ENCODE measurements at regions not wholly inside any gene's neighbourhood (a gene's known extent, or its start where the extent isn't known, plus 50 kb on each side); places are given as distances from the start of the nearest gene placed in this dataset.
"Not testable (repeated sequence)": the region's sequence is repeated elsewhere in the genome, so short reads cannot be mapped to it uniquely, and the experiment has no call there.

DNA sequence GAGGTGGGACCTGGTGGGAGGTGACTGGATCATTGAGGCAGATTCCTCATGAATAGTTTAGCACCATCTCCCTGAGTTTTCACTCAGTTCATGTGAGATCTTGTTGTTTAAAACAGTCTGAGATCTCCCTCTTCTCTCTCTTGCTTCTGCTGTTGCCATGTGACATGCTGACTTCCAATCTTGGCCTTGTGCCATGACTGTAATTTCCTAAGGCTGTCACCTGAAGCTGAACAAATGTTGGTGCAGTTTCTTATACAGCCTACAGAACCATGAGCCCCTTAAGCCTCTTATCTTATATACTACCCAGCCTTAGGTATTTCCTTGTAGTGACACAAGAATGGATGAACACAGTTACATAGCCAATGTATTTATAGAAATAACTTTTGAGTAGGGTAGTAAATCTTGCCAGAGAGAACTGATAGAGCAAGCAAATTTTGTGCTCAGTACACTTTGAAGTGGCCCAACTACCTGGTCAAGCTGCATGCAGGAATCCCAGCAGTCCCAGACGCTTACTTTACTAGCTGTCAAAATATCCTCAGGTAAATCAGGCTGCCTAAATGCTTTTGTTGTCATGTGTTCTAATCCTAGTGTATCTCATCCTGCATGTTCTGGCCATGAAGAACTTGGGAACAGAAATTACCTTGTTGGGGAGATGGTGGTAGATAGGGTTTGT is 445.6 kb upstream of the MIS18BP1 start:
- DNase-seq = peak; percentile 23

DNA sequence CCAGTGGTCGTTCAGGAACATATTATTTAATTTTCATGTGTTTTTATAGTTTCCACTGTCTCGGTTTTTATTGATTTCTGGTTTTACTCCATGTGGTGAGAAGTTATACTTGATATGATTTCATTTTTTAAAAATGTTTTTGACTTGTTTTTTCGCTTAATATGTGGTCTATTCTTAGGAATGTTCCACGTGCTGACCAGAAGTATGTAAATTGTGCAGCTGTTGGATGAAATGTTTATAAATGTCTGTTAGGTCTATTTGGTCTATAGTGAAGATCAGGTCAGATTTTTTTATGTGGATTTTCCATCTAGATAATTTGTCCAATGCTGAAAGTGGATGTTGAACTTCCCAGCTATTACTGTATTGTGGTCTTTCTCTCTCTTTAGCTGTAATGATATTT is 433.8 kb upstream of the MIS18BP1 start:
- DNase-seq = no peak

DNA sequence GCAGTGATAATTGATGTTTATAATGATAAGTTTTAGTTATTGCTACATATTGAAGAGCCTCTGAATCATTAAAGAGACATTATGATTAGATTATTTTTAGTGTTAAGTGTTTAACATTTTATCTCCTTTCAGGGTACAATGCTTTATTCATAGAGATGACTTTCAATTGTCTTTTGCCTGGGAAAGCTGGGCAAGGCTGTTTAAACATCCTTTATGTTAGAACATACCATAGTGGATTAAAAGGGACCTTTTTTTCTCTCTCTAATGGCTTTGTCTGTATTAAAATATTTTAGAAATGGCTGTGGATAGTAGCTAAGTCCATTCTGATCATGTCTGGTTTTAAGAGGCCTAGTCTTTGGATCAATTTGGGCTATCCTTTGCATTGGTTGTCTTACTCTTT is 427.5 kb upstream of the MIS18BP1 start:
- DNase-seq = no peak

DNA sequence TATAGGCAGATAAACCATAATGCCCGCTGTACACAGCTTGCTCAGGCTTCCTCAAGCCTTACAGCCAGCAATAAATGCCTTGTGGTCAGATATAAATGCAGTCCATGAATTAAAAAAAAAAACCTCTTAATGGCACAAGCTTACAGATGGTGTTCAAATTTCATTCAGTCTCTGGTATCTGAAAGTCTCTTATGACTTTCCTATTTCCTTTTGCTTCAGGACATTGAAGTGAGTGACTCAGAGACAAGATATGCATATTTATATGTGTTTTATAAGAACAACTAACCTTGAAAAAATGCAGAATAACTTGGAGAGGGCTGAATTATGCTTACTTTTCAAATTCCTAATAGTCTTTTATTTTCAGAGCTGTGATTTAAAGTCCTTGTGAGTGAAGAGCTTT is 426.9 kb upstream of the MIS18BP1 start:
- DNase-seq = no peak

DNA sequence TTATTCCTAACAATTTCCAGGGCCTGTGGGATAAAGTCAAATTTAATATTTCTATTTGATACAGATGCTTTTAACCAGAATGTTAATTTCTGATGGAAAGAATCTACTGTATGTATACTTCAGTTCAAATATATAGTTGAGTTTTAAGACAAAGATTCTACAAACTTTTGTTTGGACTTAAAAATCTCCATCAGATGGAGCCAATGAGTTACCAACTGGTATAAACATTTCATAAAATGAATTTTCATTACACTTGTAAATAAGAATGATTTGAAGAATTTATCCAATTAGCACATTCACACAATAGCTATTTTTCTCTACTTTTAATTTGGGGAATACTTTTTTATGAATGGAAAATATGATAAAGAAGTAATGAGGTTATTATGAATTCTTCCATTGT is 425.2 kb upstream of the MIS18BP1 start:
- DNase-seq = no peak

DNA sequence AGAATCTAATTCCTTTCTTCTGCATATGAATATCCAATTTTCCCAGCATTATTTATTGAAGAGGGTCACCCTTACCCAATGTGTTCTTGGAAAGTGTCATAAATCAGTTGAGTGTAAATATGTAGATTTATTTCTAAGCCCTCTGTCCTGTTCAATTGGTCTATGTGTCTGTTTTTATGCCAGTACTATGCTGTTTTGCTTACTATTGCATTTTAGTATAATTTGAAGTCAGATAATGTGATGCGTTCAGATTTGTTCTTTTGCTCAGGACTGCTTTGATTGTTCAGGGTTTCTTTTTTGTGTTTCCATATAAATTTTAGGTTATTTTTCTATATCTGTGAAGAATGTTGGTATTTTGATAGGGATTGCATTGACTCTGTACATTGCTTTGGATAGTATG is 420.4 kb upstream of the MIS18BP1 start:
- DNase-seq = no peak

DNA sequence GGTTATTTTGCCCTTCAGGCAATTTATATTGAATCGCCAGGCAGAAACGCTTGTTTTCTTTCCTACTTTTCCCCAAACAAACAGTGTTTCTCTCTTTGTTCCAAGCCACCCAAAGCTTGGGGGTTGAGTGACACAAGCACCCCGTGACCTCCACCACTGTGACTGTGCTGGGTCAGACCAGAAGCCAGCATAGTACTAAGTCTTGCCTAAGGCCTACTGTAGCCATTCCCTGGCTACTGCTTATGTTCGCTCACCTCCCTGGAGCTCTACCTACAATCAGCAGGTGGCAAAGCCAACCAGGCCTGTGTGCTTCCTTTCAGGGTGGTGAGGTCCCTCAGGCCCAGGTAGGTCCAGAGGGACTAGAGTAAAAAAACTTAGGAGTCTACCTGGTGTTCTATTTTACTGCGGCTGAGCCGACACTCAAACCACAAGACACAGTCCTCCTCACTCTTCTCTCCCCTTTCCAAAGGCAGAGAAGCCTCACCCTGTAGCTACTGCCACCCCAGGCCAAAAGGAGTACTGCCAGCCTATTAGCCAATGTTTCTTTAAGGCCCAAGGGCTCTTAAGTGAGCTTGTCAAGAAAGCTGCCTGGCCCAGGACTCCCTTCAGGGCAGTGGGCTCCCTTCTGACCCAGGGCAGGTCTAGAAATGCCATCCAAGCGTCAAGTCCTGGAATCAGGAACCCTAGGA is 411.8 kb upstream of the MIS18BP1 start:
- no peak for DNase-seq

DNA sequence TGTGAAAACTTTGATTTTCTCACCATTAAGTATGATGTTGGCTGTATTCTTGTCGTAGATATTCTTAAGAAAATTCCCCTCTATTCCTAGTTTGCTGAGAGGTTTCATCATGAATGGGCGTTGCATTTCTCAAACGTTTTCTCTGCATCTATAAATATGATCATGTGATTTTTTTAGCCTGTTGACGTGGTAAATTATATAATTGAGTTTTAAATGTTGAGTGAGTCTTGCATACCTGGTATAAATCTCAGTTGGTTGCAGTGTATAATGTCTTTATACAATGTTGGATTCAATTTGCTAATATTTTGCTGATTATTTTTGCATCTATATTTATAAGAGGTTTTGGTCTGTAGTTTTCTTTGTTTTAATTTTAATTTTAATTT is 405.9 kb upstream of the MIS18BP1 start:
- DNase-seq = no peak

DNA sequence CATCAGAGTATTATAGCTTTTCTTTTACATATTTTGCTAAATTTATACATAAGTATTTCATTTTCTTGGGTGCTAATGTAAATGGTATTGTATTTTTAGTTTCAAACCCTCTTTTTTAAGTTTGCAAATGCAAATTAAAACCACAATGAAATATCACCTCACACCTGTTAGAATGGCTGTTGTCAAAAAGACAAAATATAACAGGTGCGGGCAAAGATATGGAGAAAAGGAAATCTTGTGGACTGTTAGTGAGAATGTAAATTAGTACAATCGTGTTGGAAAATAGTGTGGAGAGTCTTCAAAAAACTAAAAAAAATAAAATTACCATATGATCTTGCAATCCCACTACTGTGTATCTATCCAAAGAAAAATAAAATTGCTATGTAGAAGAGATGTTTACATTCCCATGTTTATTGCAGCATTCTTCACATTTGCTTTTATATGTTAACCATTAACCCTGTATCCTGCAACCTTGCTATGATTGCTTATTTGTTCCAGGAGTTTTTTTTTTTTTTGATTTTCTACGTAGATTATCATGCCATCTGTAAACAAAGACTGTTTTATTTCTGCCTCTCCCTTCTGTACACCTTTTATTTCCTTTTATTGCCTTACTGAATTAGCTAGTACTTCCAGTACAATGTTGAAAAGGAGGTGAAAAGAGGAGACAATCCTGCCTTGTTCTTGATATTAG is 405.4 kb upstream of the MIS18BP1 start:
- DNase-seq = no peak

DNA sequence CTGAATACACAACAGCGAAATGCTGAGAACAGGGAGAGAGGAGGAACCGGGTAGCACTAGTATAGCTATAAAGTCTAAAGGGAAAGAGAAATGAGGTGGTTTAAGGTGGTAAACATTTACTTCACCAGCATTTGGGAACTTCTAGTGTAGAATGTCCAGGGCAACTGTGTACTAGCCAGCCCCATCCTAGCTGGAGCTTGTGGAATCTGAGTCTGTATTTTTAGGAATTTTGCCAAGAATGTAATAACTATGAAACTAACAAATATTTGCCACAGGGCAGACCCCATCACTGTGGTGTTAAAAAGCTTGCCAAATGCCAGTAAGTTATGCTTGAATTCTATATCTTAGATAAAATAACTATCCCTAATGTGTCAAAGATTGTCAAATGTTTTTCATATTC is 398.9 kb upstream of the MIS18BP1 start:
- no peak for DNase-seq

DNA sequence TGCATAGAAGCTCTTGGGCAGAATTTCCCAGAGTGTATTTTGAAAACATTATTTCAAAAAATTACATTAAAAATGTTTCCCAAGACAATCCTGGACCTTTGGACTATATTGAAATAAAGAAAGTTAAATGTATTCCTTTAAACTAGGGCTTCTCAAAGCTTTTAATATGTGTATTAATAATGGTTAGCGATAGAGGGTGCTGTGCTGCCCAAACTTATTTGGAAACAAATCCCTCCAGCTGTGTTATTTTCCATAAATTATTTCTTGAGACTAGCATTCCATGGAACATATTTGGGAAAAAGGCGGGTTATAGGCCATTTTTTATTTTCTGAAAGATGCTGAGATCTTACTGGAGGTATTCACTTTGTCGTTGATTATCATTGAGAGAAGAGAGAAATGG is 397.8 kb upstream of the MIS18BP1 start:
- DNase-seq = no peak

DNA sequence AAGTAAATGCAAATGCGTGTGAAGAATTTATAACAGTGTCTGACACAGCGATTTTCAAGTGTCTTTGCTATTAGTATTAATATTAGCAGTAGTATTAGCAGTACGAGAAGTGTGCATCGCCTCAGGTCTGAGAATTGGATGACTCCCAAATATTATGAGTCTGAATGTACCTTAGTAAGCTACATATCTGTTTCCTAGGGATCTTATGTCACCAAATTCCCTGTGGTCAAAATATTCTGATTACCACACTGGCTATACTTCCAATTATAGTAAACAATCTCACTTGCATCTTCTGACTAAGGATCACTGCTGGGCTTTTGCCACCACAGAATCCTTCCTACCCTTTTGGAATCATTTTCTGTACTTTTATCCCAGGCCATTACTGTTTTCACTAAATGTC is 396.0 kb upstream of the MIS18BP1 start:
- DNase-seq = no peak

DNA sequence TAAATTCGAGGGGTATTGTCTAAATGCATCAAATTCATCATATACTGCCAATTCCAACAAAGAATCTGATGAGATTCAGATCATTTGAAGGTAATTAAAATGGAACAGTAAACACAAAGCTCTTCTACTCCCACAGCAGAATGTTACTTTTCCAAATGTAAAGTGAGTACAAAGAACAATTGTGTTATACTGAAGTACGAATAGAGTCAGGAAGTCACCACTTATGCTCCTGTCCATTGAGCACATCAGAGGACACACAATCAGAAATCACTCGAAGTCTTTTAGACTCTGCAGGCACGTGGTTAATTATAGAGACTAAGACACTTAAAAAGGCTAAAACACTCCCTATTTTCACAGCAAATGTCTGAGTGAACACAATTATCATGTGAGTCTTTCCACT is 388.5 kb upstream of the MIS18BP1 start:
- DNase-seq = no peak

DNA sequence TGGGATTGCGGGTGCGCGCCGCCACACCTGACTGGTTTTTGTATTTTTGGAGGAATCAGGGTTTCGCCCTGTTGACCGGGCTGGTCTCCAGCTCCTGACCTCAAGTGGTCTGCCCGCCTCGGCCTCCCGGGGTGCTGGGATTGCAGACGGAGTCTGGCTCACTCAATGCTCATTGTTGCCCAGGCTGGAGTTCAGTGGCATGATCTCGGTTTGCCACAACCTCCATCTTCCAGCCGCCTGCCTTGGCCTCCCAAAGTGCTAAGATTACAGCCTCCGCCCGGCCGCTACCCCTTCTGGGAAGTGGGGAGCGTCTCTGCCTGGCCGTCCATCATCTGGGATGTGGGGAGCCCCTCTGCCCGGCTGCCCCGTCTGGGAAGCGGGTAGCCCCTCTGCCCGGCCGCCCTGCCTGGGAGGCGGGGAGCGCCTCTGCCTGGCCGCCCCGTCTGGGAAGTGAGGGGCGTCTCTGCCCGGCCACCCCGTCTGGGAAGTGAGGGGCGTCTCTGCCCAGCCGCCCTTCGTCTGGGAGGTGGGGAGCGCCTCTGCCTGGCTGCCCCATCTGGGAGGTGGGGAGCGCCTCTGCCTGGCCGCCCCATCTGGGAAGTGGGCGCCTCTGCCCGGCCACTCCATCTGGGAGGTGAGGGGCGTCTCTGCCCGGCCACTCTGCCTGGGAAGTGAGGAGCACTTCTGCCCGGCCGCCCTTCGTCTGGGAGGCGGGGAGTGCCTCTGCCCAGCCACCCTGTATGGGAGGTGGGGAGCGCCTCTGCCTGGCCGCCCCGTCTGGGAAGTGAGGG is 381.8 kb upstream of the MIS18BP1 start:
- DNase-seq = not testable (repeated sequence)

DNA sequence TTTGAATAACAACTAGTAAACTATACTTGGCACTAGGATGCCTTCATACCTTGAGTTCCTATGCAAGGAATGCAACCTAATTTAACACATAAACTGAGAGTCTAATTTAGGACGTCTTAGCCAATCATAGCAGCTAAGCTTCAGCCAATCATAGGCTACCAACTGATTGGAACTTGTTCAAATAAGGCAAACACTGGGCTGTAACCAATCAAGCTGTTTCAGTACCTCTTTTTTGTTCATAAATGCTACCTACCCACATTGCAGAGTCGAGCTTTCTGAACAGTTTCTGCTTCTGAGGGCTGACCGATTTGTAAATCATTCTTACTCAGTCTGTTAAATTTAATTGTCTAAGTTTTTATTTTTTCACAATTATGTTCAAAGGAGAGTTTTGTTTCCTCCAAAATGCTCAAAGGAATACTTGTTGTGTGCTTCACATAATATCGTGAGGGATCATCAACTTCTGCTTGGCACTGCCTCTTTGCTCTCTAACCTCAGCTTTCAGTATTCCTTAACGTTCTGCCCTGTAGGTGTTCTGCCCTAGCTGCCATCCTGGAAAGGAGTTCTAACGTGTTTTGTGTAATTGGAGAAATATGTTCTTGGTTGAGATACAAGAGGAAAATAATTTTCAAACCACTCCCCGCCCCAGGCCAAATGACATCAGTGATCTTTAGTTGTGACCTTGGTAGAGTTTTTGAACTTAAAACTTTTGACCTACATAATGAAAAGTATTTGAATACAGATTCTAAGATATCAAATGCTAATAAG is 380.4 kb upstream of the MIS18BP1 start:
- DNase-seq = no peak

DNA sequence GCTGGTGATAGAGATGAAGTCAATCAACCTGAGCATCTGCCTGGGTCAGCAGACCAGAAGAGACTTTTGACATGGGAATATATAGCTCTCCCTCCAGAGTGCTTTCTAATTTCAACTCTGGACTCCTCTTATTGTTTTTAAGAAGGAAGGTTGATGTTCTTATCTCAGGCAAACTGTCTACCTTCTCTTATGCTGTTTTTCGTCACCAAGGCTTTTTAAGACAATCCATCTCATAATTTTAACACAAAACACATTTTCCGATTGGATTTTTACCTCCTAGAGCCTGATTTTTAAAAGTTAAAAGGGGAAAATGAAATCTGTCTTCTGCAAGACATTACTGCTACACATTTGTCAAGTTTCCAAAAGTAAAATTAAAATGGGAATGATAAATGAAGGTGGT is 368.7 kb upstream of the MIS18BP1 start:
- DNase-seq = no peak

DNA sequence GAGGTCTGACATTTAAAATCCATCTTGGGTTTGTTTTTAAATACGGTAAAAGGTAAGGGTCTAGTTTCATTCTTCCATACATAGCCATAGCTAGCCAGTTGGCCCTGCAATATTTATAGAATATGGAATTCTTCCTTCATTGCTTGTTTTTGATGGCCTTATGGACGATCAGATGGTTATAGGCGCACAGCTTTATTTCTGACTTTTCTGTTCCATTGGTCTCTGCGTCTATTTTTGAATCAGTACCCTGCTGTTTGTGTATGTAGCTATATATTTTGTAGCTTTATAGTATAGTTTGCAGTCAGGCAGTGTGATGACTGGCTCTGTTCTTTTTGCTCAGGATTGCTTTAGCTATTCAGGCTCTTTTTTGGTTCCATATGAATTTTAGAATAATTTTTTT is 366.8 kb upstream of the MIS18BP1 start:
- DNase-seq = no peak

DNA sequence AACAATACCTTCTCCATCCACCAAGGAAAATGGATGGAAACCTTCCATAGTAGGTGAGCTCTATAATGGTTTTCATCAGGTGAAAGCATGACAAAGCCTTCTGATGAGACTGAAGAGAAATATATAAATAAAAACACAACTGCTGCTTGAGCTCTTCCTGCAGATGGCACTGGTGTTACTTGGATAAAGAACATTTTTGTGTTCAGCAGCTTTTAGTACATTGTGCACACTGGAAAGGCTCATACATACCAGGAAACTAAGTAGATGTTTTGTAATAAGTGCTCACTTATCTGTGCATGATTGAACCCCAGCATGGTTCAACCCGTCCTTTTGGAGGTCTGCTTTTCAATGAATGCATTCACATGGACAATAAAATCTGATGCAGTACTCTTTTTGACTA is 357.3 kb upstream of the MIS18BP1 start:
- DNase-seq = no peak

DNA sequence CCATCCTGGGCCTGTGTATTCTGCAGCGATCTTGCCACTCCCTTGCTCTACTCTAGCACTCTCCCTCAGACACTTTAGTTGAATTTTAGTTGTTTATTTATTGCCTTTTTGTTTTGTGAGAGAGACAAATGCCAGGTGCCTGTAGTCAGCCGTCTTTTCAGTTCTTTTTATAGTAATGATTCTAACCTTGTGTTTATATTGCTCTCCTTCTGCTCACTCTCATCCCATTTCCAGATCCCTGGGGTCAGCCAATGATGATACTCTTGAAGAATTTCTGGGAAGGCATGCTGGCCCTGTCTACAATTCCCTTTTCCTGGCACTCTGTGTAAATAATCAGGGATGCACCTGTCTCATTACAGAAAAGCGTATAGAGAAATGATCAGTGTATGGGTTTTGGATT is 334.1 kb upstream of the MIS18BP1 start:
- no peak for DNase-seq

DNA sequence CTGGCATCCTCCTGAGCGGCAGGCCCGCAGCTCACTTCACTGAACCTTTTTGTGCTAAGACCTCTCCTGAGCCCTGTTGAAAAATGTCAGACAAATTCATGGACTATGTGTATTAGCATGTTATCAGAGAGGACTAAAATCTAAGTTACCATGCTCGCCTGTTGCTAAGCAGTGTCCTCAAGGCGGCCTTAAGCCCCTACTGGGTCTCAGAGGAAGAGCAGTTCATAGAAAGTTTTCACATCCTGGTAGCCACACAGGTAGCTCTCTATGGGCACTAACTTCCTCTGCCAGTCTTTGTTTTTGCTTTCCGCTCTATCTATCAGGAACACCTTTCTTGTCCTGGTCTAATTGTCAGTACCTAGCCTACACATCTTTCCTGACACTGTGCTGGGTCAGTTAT is 306.6 kb upstream of the MIS18BP1 start:
- no peak for DNase-seq

DNA sequence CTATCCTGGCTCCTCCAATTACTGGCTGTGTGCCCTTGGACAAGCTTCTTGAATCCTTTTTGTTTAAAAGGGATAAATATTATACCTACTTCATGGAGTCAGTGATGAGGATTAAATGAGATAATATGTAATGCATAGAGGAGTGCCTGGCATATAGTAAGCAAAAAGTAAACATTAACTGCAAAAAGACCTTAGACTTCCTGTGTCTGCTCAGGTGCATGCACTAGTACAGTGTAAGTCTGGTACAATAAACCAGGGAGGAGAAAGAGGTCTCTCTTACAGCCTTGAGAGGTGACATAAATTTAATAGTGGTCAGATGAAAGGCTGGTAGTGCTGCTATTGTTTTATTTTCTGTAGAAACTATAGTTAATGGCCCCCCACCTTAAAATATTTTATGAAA is 305.2 kb upstream of the MIS18BP1 start:
- no peak for DNase-seq

DNA sequence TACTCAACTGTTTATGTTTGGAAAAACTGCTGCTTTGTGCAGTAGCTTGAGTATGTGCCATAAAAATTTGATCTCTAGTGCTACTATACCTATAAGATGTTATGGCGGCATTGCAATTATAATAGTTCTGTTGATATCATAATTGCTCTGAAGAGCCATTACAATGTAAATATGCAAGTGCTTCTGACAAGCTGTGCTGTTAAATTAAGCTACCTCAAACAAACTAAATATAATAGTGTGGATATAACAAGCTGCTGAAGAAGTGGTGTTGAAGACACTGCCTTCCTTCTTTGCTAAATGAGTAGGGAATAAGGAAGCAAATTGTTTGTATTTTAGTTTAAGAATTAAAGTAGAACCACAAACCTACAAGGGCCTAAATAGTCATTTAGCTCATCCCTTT is 301.0 kb upstream of the MIS18BP1 start:
- no peak for DNase-seq
